Peyer's patch (tissue), 4 donors: ENCODE measurements at regions not wholly inside any gene's neighbourhood (a gene's known extent, or its start where the extent isn't known, plus 50 kb on each side); places are given as distances from the start of the nearest gene placed in this dataset.

ENCODE experiments used
- DNase-seq, 3 donors: peaks; one replicate each; pipeline ENCODE4 v3.0.0-alpha.2; 2017 to 2019
- H3K27ac ChIP-seq, 4 donors: fragments of 200-600 bp; sonication (generic); one replicate each; pipeline ENCODE4 v1.5.1; 2016 to 2019
- H3K27me3 ChIP-seq, 2 donors: fragments of 200-600 bp; sonication (generic); one replicate each; pipeline ENCODE4 v1.5.1; 2019
- H3K36me3 ChIP-seq, 3 donors: fragments of 200-600 bp; sonication (generic); one replicate each; pipeline ENCODE4 v1.5.1; 2016 to 2019
- H3K4me1 ChIP-seq, 4 donors: fragments of 200-600 bp; sonication (generic); one replicate each; pipeline ENCODE4 v1.5.1; 2016 to 2019
- H3K4me3 ChIP-seq, 4 donors: fragments of 200-600 bp; sonication (generic); 1 replicate in 3 of 4; 2 replicates in 1 of 4; pipeline ENCODE4 v1.5.1; 2016 to 2019; ENCODE audit warnings: mild to moderate bottlenecking in 1 of 4
- H3K9me3 ChIP-seq, 4 donors: fragments of 200-600 bp; sonication (generic); one replicate each; pipeline ENCODE4 v1.5.1; 2016 to 2019; ENCODE audit warnings: mild to moderate bottlenecking in 1 of 4
- CTCF ChIP-seq, 6 experiments: fragments of 450-650 bp in 4 of 6; fragments of 200-600 bp in 2 of 6; sonication (generic) in 1 of 6; IDR thresholded peaks; one replicate each; pipeline ENCODE4 v1.5.1; 2017 to 2019; ENCODE audit warnings: antibody characterized with exemption in 6 of 6, mild to moderate bottlenecking in 3 of 6, moderate library complexity in 1 of 6
- POLR2A ChIP-seq, 2 donors: fragments of 450-650 bp; IDR thresholded peaks; one replicate each; pipeline ENCODE4 v1.5.1; 2017; ENCODE audit warnings: antibody characterized with exemption in 2 of 2, mild to moderate bottlenecking in 2 of 2, moderate library complexity in 2 of 2

- no peaks in the 10 kb centered on the region for H3K27me3 ChIP-seq
- H3K4me1 ChIP-seq: no peaks in the 10 kb centered on the region
- TF ChIP-seq POLR2A (IDR thresholded peaks at IDR 0.05): no peak
- no peak for TF ChIP-seq CTCF (IDR thresholded peaks at IDR 0.05)
- H3K9me3 ChIP-seq: no peaks in the 10 kb centered on the region
- no peak for DNase-seq
- H3K4me3 ChIP-seq: no peak overlapping the region
- H3K27ac ChIP-seq: no peak overlapping the region
- H3K36me3 ChIP-seq: no peaks in the 10 kb centered on the region
These were observed 592.8 kb upstream of the GOT2 start for GRCh38 chr16:59326955-59327354.

- TF ChIP-seq POLR2A (IDR thresholded peaks at IDR 0.05) (no peak), CTCF (IDR thresholded peaks at IDR 0.05) (no peak)
These were observed 590.3 kb upstream of the GOT2 start for GRCh38 chr16:59324462-59324861.

GRCh38 chr16:59320657-59321056, 586.5 kb upstream of the GOT2 start:
- H3K36me3 ChIP-seq: no peaks in the 10 kb centered on the region

More at GRCh38 chr16:59324462-59324861, 590.3 kb upstream of the GOT2 start:
- no peak overlapping the region for H3K4me3 ChIP-seq
- no peaks in the 10 kb centered on the region for H3K9me3 ChIP-seq
- DNase-seq: no peak
- H3K4me1 ChIP-seq: no peaks in the 10 kb centered on the region
- H3K27me3 ChIP-seq: no peaks in the 10 kb centered on the region
- no peak overlapping the region for H3K27ac ChIP-seq
- H3K36me3 ChIP-seq: no peaks in the 10 kb centered on the region

GRCh38 chr16:59319871-59320270, 585.8 kb upstream of the GOT2 start:
- TF ChIP-seq CTCF (IDR thresholded peaks at IDR 0.05): no peak
- no peak for TF ChIP-seq POLR2A (IDR thresholded peaks at IDR 0.05)
- H3K9me3 ChIP-seq: peaks cover 0 to 3% (median 0%) of the 10 kb centered on the region in 4 donors
- no peaks in the 10 kb centered on the region for H3K27me3 ChIP-seq
- no peak overlapping the region for H3K27ac ChIP-seq
- H3K4me1 ChIP-seq: no peaks in the 10 kb centered on the region
- DNase-seq: no peak
- no peak overlapping the region for H3K4me3 ChIP-seq
- no peaks in the 10 kb centered on the region for H3K36me3 ChIP-seq

More at GRCh38 chr16:59320657-59321056, 586.5 kb upstream of the GOT2 start:
- H3K4me3 ChIP-seq: no peak overlapping the region
- H3K9me3 ChIP-seq: peaks cover 0 to 3% (median 0%) of the 10 kb centered on the region in 4 donors
- H3K27ac ChIP-seq: no peak overlapping the region
- no peaks in the 10 kb centered on the region for H3K27me3 ChIP-seq
- no peaks in the 10 kb centered on the region for H3K4me1 ChIP-seq
- TF ChIP-seq CTCF (IDR thresholded peaks at IDR 0.05): no peak
- no peak for TF ChIP-seq POLR2A (IDR thresholded peaks at IDR 0.05)
- DNase-seq: no peak

- Histone ChIP-seq H3K9me3 (no peaks in the 10 kb centered on the region), H3K27ac (no peak overlapping the region), H3K4me3 (no peak overlapping the region), H3K36me3 (no peaks in the 10 kb centered on the region), H3K27me3 (no peaks in the 10 kb centered on the region), H3K4me1 (no peaks in the 10 kb centered on the region)
- no peak for DNase-seq
- no peak for TF ChIP-seq POLR2A (IDR thresholded peaks at IDR 0.05)
- no peak for TF ChIP-seq CTCF (IDR thresholded peaks at IDR 0.05)
These were observed 571.7 kb upstream of the GOT2 start for GRCh38 chr16:59305850-59306249.

GRCh38 chr16:59296888-59297287, 562.8 kb upstream of the GOT2 start:
- no peaks in the 10 kb centered on the region for H3K27me3 ChIP-seq
- H3K9me3 ChIP-seq: no peaks in the 10 kb centered on the region
- H3K27ac ChIP-seq: no peak overlapping the region
- H3K4me3 ChIP-seq: no peak overlapping the region
- H3K36me3 ChIP-seq: no peaks in the 10 kb centered on the region
- H3K4me1 ChIP-seq: no peaks in the 10 kb centered on the region
- DNase-seq: no peak
- TF ChIP-seq POLR2A (IDR thresholded peaks at IDR 0.05) (no peak), CTCF (IDR thresholded peaks at IDR 0.05) (no peak)
